ENCODE measurements at regions not wholly inside any gene's neighbourhood (a gene's known extent, or its start where the extent isn't known, plus 50 kb on each side); places are given as distances from the start of the nearest gene placed in this dataset.

- no peak for DNase-seq
Measured at GRCh38 chr4:57548856-57549255, 438.7 kb upstream of the IGFBP7 start.

- no peak for DNase-seq
Measured at GRCh38 chr4:57544811-57545654, 434.8 kb upstream of the IGFBP7 start.

- DNase-seq, result no peak
Measured at GRCh38 chr4:57504797-57505530, 394.8 kb upstream of the IGFBP7 start.

GRCh38 chr4:57504139-57504538 lies 394.0 kb upstream of the IGFBP7 start:
- no peak for DNase-seq

GRCh38 chr4:57501720-57502119 lies 391.5 kb upstream of the IGFBP7 start:
- DNase-seq, result no peak

- DNase-seq, result no peak
Measured at GRCh38 chr4:57499786-57500185, 389.6 kb upstream of the IGFBP7 start.

GRCh38 chr4:57498251-57498650 lies 388.1 kb upstream of the IGFBP7 start:
- no peak for DNase-seq

GRCh38 chr4:57496697-57497471 lies 386.7 kb upstream of the IGFBP7 start:
- no peak for DNase-seq

- DNase-seq, result no peak
Measured at GRCh38 chr4:57494821-57495220, 384.6 kb upstream of the IGFBP7 start.

- no peak for DNase-seq
Measured at GRCh38 chr4:57492251-57492878, 382.2 kb upstream of the IGFBP7 start.

- DNase-seq, result no peak
Measured at GRCh38 chr4:57491388-57491787, 381.2 kb upstream of the IGFBP7 start.

- no peak for DNase-seq
Measured at GRCh38 chr4:57490520-57491255, 380.5 kb upstream of the IGFBP7 start.

GRCh38 chr4:57488366-57489162 lies 378.4 kb upstream of the IGFBP7 start:
- DNase-seq, result no peak

GRCh38 chr4:57475424-57475823 lies 365.2 kb upstream of the IGFBP7 start:
- DNase-seq, result no peak

GRCh38 chr4:57465321-57466056 lies 355.3 kb upstream of the IGFBP7 start:
- no peak for DNase-seq

GRCh38 chr4:57462843-57463242 lies 352.7 kb upstream of the IGFBP7 start:
- DNase-seq, result no peak

- DNase-seq, result no peak
Measured at GRCh38 chr4:57460967-57461366, 350.8 kb upstream of the IGFBP7 start.

- no peak for DNase-seq
Measured at GRCh38 chr4:57448901-57449300, 338.7 kb upstream of the IGFBP7 start.

GRCh38 chr4:57448452-57448851 lies 338.3 kb upstream of the IGFBP7 start:
- no peak for DNase-seq

- DNase-seq, result no peak
Measured at GRCh38 chr4:57446266-57446665, 336.1 kb upstream of the IGFBP7 start.

GRCh38 chr4:57445686-57446085 lies 335.5 kb upstream of the IGFBP7 start:
- DNase-seq, result no peak

Measured in NCI-H1694 treated with DMSO at 0.1 percent for 48 hours (cell line).